ENCODE measurements at regions not wholly inside any gene's neighbourhood (a gene's known extent, or its start where the extent isn't known, plus 50 kb on each side); places are given as distances from the start of the nearest gene placed in this dataset.
"Not testable (repeated sequence)": the region's sequence is repeated elsewhere in the genome, so short reads cannot be mapped to it uniquely, and the experiment has no call there.

- no peak for DNase-seq (ENCODE audit: low spot score)
Observed at GRCh38 chr1:185401019-185401418, 84.0 kb upstream of the IVNS1ABP start.

GRCh38 chr1:185400052-185400451, 83.0 kb upstream of the IVNS1ABP start:
- no peak for DNase-seq (ENCODE audit: low spot score)

- DNase-seq (ENCODE audit: low spot score), result no peak
Observed at GRCh38 chr1:185398599-185398998, 81.6 kb upstream of the IVNS1ABP start.

DNA sequence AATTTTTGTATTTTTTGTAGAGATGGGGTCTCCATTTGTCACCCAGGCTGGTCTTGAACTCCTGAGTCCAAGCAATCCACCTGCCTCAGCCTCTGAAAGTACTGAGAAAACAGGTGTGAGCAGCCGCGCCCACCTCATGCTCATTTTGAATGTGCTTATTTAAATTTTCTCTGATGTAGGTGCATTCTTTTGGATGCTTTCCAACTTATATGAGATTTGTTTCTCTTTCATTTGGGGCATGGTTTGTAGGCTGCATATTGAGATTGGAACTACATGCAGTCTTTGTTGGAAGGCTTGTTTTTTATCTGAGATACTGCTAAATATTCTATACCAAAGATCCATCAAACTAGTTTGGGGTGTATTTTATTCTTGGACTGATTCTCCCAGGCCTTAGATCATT, 81.0 kb upstream of the IVNS1ABP start:
- DNase-seq (ENCODE audit: low spot score), result no peak

GRCh38 chr1:185397183-185397582, 80.1 kb upstream of the IVNS1ABP start:
- no peak for DNase-seq (ENCODE audit: low spot score)

GRCh38 chr1:185396126-185396525, 79.1 kb upstream of the IVNS1ABP start:
- no peak for DNase-seq (ENCODE audit: low spot score)

DNA sequence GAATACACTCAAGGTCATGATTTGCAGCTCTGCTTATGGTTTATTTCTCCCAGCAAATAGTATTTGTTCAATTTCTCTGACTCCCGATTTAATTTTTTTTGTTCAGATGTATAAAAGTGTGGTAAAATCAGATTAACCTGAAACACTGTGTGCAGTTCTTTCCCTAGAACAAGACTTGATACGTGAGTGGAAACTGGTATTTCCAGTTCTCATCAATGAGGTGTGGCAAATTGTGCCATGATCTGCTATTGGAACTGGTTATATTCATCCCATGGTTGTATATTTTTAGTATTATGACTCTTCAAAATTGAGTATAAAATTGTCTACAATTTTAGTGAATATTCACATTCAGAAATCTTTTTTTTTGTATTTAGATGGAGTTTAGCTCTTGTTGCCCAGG, 76.8 kb upstream of the IVNS1ABP start:
- no peak for DNase-seq (ENCODE audit: low spot score)

DNA sequence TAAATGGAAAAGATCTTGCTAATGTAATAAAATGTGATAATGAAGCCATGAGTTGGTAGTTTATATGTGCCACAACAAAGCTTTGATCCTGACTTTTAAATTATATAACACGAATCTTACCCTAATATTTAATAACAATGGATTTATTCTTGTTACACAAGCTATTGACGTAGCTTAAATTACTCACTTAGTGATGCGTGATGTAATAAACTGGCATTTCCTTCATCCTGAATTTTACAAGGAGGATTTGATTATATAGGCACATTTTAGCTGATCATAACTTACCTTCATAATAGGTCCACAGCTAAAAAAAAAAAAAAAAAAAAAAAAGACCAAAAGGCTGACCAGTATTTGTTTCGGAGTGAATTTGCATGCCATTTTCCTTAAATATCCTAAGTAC, 76.2 kb upstream of the IVNS1ABP start:
- DNase-seq (ENCODE audit: low spot score), result no peak

DNA sequence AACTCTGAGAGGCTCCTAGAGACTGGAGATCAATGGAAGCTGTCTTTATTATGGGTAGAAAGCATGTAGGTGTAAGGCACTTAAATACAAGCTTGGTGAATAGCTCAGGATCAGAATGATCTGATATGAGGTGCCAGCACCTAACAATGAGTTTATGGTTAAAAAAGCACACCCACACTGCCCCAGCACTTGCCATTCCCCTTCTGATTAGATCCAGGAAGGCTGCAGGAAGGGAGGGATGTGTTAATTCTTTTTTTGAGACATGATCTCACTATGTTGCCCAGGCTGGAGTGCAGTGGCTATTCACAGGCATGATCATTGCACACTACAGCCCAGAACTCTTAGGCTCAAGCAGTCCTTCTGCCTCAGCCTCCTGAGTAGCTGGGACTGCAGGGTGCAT, 71.8 kb upstream of the IVNS1ABP start:
- no peak for DNase-seq (ENCODE audit: low spot score)

GRCh38 chr1:185388346-185388745, 71.3 kb upstream of the IVNS1ABP start:
- DNase-seq (ENCODE audit: low spot score), result no peak

DNA sequence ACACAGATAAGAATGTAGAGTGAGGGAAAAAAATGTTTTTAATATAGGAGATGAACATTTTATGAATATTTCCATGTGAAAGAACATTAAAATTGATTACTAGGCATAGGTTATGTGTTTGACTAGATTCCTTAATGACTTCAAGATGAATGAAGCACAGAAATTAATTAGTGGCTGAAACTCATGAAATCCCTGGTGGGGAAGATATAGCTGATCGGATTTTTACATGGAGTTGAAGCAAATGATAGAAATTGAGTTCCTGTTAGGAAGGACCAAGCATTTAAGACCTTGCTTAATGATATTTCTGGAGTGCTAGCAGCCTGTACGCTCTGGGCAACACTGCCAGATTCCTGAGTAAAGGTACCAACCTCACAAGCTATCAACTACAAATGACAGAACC, 68.9 kb upstream of the IVNS1ABP start:
- DNase-seq (ENCODE audit: low spot score), result no peak

DNA sequence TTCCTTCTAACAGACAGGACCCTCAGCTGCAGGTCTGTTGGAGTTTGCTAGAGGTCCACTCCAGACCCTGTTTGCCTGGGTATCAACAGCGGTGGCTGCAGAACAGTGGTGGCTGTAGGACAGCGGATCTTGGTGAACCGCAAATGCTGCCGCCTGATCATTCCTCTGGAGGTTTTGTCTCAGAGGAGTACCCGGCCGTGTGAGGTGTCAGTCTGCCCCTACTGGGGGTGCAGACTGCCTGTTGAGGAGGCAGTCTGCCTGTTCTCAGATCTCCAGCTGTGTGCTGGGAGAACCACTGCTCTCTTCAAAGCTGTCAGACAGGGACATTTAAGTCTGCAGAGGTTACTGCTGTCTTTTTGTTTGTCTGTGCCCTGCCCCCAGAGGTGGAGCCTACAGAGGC, 66.8 kb upstream of the IVNS1ABP start:
- not testable (repeated sequence) for DNase-seq (ENCODE audit: low spot score)

- DNase-seq (ENCODE audit: low spot score), result no peak
Observed at GRCh38 chr1:185377831-185378230, 60.8 kb upstream of the IVNS1ABP start.

DNA sequence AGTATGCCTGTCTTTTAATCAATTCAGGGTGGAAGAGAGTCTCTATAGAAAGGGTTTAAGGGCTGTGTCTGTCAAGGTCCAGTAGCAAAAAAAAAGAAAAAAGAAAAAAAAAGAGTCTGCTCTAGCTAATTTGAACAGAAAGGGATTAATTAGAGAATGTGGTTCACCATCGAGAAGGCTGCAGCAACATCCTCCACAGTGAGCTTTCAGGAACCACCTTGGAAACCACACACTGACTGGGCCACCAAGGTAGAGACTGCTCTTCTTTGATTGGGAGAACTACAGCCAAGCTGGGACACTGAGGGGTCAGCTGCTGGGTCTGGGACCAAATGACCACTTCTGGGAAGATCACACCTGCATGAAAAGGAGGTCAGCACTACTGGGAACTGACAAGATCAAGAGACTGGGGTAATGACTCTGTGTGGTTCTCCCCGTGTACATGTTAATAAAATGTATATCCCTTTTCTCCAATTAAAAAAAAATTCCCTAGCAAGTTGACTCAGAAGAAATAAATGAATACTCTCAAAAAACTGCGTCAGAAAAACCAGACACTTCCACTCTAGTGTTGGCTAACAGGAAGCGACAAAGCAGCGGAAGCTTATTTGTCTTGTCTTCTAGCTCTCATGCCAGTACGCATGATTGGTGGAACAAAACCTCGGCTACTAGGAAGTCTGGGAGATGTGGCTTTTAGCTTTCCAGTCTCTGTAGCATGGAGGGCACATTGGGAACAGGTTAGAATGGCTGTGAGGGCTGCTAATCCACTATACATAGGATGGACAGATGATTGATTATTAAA, 60.0 kb upstream of the IVNS1ABP start:
- DNase-seq (ENCODE audit: low spot score), result no peak

GRCh38 chr1:185376288-185376687, 59.2 kb upstream of the IVNS1ABP start:
- DNase-seq (ENCODE audit: low spot score), result no peak

DNA sequence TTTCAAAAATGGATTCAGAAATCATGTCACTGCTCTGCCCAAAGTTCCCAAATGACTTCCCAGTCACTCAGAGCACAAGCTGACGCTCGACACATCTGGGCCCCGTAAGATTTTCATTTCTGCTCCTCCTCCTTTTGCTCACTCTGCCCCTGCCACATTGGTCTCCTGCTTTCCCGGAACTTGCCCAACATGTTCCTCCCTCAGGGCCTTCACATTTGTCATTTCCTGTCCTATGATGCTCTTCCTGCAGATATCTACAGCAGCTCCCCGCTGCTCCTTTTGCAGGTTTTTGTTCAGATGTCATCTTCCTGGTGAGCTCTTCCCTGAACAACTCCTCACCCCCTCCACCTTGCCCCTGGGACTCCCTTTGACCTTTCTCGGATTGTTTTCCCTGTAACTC, 58.5 kb upstream of the IVNS1ABP start:
- DNase-seq (ENCODE audit: low spot score), result no peak

- DNase-seq (ENCODE audit: low spot score), result no peak
Observed at GRCh38 chr1:185373813-185374529, 56.9 kb upstream of the IVNS1ABP start.

- DNase-seq (ENCODE audit: low spot score), result no peak
Observed at GRCh38 chr1:185369786-185370185, 52.7 kb upstream of the IVNS1ABP start.

GRCh38 chr1:185368913-185369491, 52.0 kb upstream of the IVNS1ABP start:
- DNase-seq (ENCODE audit: low spot score), result no peak

DNA sequence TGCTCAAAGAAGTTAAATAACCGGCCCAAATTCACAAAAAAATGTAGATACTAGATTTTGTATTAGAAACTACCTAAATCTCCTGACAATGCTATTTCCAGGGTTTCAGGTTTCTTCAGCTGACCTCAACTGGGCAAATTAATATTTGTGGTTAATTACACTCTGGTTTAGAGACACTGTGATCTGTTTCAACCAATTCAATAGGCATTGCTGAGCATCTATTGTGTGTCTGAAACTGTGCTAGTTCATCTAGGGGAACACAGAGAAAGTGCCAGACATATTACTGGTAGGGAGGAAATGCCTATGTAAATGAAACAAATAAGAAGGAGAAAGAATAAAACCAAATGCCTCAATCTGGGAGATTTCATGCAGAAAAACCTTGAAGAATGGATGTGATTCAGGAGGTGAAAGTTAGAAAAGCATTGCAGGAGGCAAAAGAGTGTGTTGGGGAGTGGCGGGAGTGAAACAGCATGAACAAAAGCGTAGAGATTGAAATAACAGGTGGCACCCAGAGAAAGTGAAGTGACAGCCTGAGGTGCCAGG, 51.3 kb upstream of the IVNS1ABP start:
- no peak for DNase-seq (ENCODE audit: low spot score)

DNA sequence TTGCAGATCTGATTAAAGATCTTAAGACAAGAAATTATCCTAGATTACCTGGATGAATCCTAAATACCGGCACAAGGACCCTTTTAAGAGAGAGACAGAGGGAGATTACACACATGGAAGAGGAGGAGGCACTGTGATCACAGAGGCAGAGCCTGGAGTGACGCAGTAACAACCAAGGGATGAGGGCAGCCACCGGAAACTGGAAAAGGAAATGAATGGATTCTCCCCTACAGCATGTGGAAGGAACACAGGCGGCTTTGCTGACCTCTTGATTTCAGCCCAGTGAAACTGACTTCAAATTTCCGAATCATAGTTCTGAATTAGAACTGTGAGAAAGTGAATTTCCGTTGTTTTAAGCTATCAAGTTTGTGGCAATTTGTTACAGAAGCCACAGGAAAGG, 50.2 kb upstream of the IVNS1ABP start:
- no peak for DNase-seq (ENCODE audit: low spot score)

Measured in CD4-positive, alpha-beta T cell treated with Interleukin-6 at 100 ng/mL for 8 hours (primary cell).